ENCODE measurements at regions not wholly inside any gene's neighbourhood (a gene's known extent, or its start where the extent isn't known, plus 50 kb on each side); places are given as distances from the start of the nearest gene placed in this dataset.

- no peaks in the 10 kb centered on the region for H3K27me3 ChIP-seq (ENCODE audit: insufficient read depth, insufficient read length)
- no peaks in the 10 kb centered on the region for H3K36me3 ChIP-seq (ENCODE audit: insufficient read depth, insufficient read length, low read length)
- H3K4me1 ChIP-seq (ENCODE audit: insufficient read depth, insufficient read length): no peaks in the 10 kb centered on the region
- TF ChIP-seq ZNF274 (IDR thresholded peaks at IDR 0.05; ENCODE audit: low read depth, low read length) (no peak), YY1 (IDR thresholded peaks at IDR 0.05; ENCODE audit: insufficient read depth, insufficient read length) (no peak), SUZ12 (IDR thresholded peaks at IDR 0.05; ENCODE audit: extremely low read depth, insufficient read depth, insufficient read length) (no peak)
- H3K4me3 ChIP-seq (ENCODE audit: insufficient read length, low read depth): no peak overlapping the region
- H3K9ac ChIP-seq (ENCODE audit: insufficient read length, low read depth): no peak overlapping the region
- H3K9me3 ChIP-seq (ENCODE audit: insufficient read depth, low read length): no peaks in the 10 kb centered on the region
- DNase-seq (ENCODE audit: low read depth, low spot score): no peak
Observed at GRCh38 chr6:114862064-114862463, 519.2 kb upstream of the HS3ST5 start.

GRCh38 chr6:114844359-114844758 is 501.5 kb upstream of the HS3ST5 start:
- no peaks in the 10 kb centered on the region for H3K36me3 ChIP-seq (ENCODE audit: insufficient read depth, insufficient read length, low read length)
- H3K27me3 ChIP-seq (ENCODE audit: insufficient read depth, insufficient read length): no peaks in the 10 kb centered on the region
- H3K9ac ChIP-seq (ENCODE audit: insufficient read length, low read depth): no peak overlapping the region
- no peak for DNase-seq (ENCODE audit: low read depth, low spot score)
- no peaks in the 10 kb centered on the region for H3K9me3 ChIP-seq (ENCODE audit: insufficient read depth, low read length)
- TF ChIP-seq SUZ12 (IDR thresholded peaks at IDR 0.05; ENCODE audit: extremely low read depth, insufficient read depth, insufficient read length) (no peak), ZNF274 (IDR thresholded peaks at IDR 0.05; ENCODE audit: low read depth, low read length) (no peak), YY1 (IDR thresholded peaks at IDR 0.05; ENCODE audit: insufficient read depth, insufficient read length) (no peak)
- no peak overlapping the region for H3K4me3 ChIP-seq (ENCODE audit: insufficient read length, low read depth)
- no peaks in the 10 kb centered on the region for H3K4me1 ChIP-seq (ENCODE audit: insufficient read depth, insufficient read length)

GRCh38 chr6:114839019-114839418 is 496.2 kb upstream of the HS3ST5 start:
- H3K27me3 ChIP-seq (ENCODE audit: insufficient read depth, insufficient read length): no peaks in the 10 kb centered on the region
- no peaks in the 10 kb centered on the region for H3K9me3 ChIP-seq (ENCODE audit: insufficient read depth, low read length)
- H3K9ac ChIP-seq (ENCODE audit: insufficient read length, low read depth): no peak overlapping the region
- DNase-seq (ENCODE audit: low read depth, low spot score): no peak
- no peaks in the 10 kb centered on the region for H3K36me3 ChIP-seq (ENCODE audit: insufficient read depth, insufficient read length, low read length)
- H3K4me3 ChIP-seq (ENCODE audit: insufficient read length, low read depth): no peak overlapping the region
- TF ChIP-seq SUZ12 (IDR thresholded peaks at IDR 0.05; ENCODE audit: extremely low read depth, insufficient read depth, insufficient read length) (no peak), ZNF274 (IDR thresholded peaks at IDR 0.05; ENCODE audit: low read depth, low read length) (no peak)
- no peaks in the 10 kb centered on the region for H3K4me1 ChIP-seq (ENCODE audit: insufficient read depth, insufficient read length)

GRCh38 chr6:114833211-114833610 is 490.4 kb upstream of the HS3ST5 start:
- Histone ChIP-seq H3K36me3 (ENCODE audit: insufficient read depth, insufficient read length, low read length) (no peaks in the 10 kb centered on the region), H3K9ac (ENCODE audit: insufficient read length, low read depth) (no peak overlapping the region), H3K4me3 (ENCODE audit: insufficient read length, low read depth) (no peak overlapping the region), H3K27me3 (ENCODE audit: insufficient read depth, insufficient read length) (no peaks in the 10 kb centered on the region), H3K4me1 (ENCODE audit: insufficient read depth, insufficient read length) (no peaks in the 10 kb centered on the region), H3K9me3 (ENCODE audit: insufficient read depth, low read length) (no peaks in the 10 kb centered on the region)
- no peak for TF ChIP-seq SUZ12 (IDR thresholded peaks at IDR 0.05; ENCODE audit: extremely low read depth, insufficient read depth, insufficient read length)
- no peak for TF ChIP-seq YY1 (IDR thresholded peaks at IDR 0.05; ENCODE audit: insufficient read depth, insufficient read length)
- no peak for TF ChIP-seq ZNF274 (IDR thresholded peaks at IDR 0.05; ENCODE audit: low read depth, low read length)
- DNase-seq (ENCODE audit: low read depth, low spot score): no peak

GRCh38 chr6:114830515-114830914 is 487.7 kb upstream of the HS3ST5 start:
- Histone ChIP-seq H3K9ac (ENCODE audit: insufficient read length, low read depth) (no peak overlapping the region), H3K27me3 (ENCODE audit: insufficient read depth, insufficient read length) (no peaks in the 10 kb centered on the region), H3K36me3 (ENCODE audit: insufficient read depth, insufficient read length, low read length) (no peaks in the 10 kb centered on the region), H3K4me3 (ENCODE audit: insufficient read length, low read depth) (no peak overlapping the region), H3K4me1 (ENCODE audit: insufficient read depth, insufficient read length) (no peaks in the 10 kb centered on the region), H3K9me3 (ENCODE audit: insufficient read depth, low read length) (no peaks in the 10 kb centered on the region)
- no peak for DNase-seq (ENCODE audit: low read depth, low spot score)
- TF ChIP-seq YY1 (IDR thresholded peaks at IDR 0.05; ENCODE audit: insufficient read depth, insufficient read length) (no peak), ZNF274 (IDR thresholded peaks at IDR 0.05; ENCODE audit: low read depth, low read length) (no peak), SUZ12 (IDR thresholded peaks at IDR 0.05; ENCODE audit: extremely low read depth, insufficient read depth, insufficient read length) (no peak)

DNA sequence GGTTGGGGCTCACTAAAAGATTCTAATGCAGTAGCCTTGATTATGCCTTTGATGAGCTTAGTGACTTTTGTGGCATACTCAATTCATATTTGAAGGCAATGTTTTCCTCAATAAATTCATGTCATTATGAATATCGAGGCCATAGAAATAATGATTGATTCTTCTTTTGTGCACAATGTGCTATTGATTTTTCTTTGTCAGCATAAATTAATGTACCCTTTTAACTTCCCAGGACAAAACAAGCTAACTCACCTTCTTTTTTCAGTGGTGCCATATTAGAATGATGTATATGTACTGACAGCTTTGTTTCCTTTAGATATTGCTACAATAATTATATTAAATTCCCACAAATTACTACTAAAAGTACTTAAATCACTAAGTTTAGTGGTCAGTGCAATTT is 484.3 kb upstream of the HS3ST5 start:
- TF ChIP-seq YY1 (IDR thresholded peaks at IDR 0.05; ENCODE audit: insufficient read depth, insufficient read length) (no peak), ZNF274 (IDR thresholded peaks at IDR 0.05; ENCODE audit: low read depth, low read length) (no peak), SUZ12 (IDR thresholded peaks at IDR 0.05; ENCODE audit: extremely low read depth, insufficient read depth, insufficient read length) (no peak)
- no peak overlapping the region for H3K9ac ChIP-seq (ENCODE audit: insufficient read length, low read depth)

DNA sequence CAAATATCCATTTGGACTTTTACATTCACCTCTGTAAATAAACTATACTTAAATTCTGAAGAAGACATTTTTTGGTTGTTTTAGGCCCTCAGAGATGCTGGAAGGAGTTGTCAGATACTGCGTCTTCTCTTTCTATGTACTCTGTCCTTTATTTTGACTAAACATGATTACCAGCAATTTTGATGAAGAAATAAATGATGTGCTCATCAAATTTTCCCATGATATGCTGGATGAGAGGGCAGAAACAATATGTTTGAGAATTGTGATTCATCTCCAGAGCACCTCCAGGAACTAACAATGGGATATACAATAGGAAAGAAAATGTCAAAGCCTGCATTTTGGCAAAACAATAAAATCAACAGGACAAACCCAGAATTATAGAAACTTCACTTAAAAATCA is 481.6 kb upstream of the HS3ST5 start:
- Histone ChIP-seq H3K27me3 (ENCODE audit: insufficient read depth, insufficient read length) (no peaks in the 10 kb centered on the region), H3K9ac (ENCODE audit: insufficient read length, low read depth) (no peak overlapping the region), H3K4me3 (ENCODE audit: insufficient read length, low read depth) (no peak overlapping the region), H3K4me1 (ENCODE audit: insufficient read depth, insufficient read length) (no peaks in the 10 kb centered on the region), H3K36me3 (ENCODE audit: insufficient read depth, insufficient read length, low read length) (no peaks in the 10 kb centered on the region), H3K9me3 (ENCODE audit: insufficient read depth, low read length) (no peaks in the 10 kb centered on the region)
- no peak for DNase-seq (ENCODE audit: low read depth, low spot score)
- TF ChIP-seq YY1 (IDR thresholded peaks at IDR 0.05; ENCODE audit: insufficient read depth, insufficient read length): no peak
- TF ChIP-seq SUZ12 (IDR thresholded peaks at IDR 0.05; ENCODE audit: extremely low read depth, insufficient read depth, insufficient read length): no peak
- no peak for TF ChIP-seq ZNF274 (IDR thresholded peaks at IDR 0.05; ENCODE audit: low read depth, low read length)

More for the DNA sequence above, 484.3 kb upstream of the HS3ST5 start:
- Histone ChIP-seq H3K4me3 (ENCODE audit: insufficient read length, low read depth) (no peak overlapping the region), H3K4me1 (ENCODE audit: insufficient read depth, insufficient read length) (no peaks in the 10 kb centered on the region), H3K36me3 (ENCODE audit: insufficient read depth, insufficient read length, low read length) (no peaks in the 10 kb centered on the region), H3K27me3 (ENCODE audit: insufficient read depth, insufficient read length) (no peaks in the 10 kb centered on the region), H3K9me3 (ENCODE audit: insufficient read depth, low read length) (no peaks in the 10 kb centered on the region)
- no peak for DNase-seq (ENCODE audit: low read depth, low spot score)

DNA sequence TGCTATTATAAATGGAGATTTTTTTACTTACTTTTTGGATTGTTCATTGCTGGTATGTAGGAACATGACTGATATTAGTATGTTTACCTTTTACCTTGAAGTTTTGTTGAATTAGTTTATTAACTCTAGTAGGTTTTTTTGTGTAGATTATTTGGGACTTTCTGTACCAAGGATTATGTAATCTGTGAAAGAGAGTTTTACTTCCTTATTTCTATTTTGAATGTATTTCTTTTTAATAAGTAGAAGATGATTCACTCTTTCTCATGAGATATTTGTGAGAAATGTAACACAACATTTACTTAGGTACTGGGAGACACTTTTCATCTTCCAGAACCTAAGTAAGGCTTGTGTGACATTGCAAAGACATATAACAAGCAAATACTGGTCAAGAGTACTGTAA is 473.9 kb upstream of the HS3ST5 start:
- no peaks in the 10 kb centered on the region for H3K9me3 ChIP-seq (ENCODE audit: insufficient read depth, low read length)
- no peak overlapping the region for H3K9ac ChIP-seq (ENCODE audit: insufficient read length, low read depth)
- no peaks in the 10 kb centered on the region for H3K36me3 ChIP-seq (ENCODE audit: insufficient read depth, insufficient read length, low read length)
- no peak overlapping the region for H3K4me3 ChIP-seq (ENCODE audit: insufficient read length, low read depth)
- TF ChIP-seq YY1 (IDR thresholded peaks at IDR 0.05; ENCODE audit: insufficient read depth, insufficient read length): no peak
- no peak for TF ChIP-seq ZNF274 (IDR thresholded peaks at IDR 0.05; ENCODE audit: low read depth, low read length)
- no peak for TF ChIP-seq SUZ12 (IDR thresholded peaks at IDR 0.05; ENCODE audit: extremely low read depth, insufficient read depth, insufficient read length)
- H3K27me3 ChIP-seq (ENCODE audit: insufficient read depth, insufficient read length): no peaks in the 10 kb centered on the region
- DNase-seq (ENCODE audit: low read depth, low spot score): no peak
- no peaks in the 10 kb centered on the region for H3K4me1 ChIP-seq (ENCODE audit: insufficient read depth, insufficient read length)
